ENCODE measurements at regions not wholly inside any gene's neighbourhood (a gene's known extent, or its start where the extent isn't known, plus 50 kb on each side); places are given as distances from the start of the nearest gene placed in this dataset.
A peak's percentile ranks its signal among the peaks of the same experiment; 100 is the strongest.
"Not testable (repeated sequence)": the region's sequence is repeated elsewhere in the genome, so short reads cannot be mapped to it uniquely, and the experiment has no call there.

DNA sequence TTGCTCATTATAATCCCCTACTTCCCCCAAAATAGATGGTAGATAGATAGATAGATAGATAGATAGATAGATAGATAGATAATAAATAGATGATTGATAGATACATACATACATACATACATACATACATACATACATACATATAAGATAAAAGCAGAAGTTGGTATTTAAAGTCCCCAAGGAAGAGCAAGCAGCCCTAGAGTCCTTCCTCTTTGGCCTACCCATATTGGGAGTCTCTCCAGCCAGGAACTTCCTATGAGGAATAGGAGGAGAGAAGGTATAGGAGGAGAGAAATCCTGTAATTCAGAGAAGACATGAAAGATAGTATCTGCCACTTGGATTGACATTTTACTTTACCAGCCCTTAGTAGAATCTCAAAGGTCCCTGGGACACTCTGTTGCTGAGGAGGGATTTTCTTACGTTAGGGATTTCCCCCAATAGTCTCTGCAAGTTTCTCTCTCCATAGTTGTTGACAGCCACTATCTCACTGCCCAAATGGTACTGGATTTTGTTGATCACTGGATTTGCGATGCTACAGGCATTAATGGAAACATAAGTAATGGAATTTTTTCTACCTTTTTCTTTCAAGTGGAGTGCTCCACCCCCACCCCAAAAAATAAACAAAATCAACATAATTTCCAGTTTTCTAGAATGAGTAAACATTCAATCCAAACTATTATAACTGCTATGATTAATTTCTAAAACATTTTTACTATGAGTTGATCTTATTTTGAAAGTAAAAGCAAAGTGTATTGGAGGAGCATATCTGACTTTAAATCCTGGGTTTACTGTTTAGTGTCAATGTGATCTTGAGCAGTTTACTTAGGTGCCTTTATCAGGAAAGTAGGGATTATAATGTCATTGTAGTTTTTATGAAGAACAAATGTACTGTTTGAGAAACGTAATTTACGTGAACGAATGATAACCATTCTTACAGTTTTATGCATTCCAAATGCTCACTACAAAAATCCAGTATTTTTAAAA is 93.2 kb upstream of the TNFSF4 start:
- no peak for DNase-seq (ENCODE audit: low spot score)

DNA sequence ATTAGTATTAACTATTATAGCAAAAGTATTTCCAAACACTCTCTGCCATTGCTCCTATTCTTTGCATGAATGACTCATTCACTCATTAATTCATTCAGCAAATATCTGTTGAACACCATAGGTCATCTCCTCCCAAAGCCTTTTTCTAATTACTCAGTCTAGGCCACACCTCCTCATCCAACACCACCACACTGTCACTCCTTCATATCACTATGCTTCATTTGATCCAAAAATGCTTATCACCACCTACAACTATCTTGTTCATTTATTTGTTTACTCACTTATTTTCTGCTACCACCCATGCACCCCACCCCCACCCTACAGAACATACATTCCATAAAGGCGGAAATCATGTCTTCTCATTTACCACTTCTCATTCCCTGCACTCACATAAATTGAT is 94.4 kb upstream of the TNFSF4 start:
- DNase-seq (ENCODE audit: low spot score), result no peak

DNA sequence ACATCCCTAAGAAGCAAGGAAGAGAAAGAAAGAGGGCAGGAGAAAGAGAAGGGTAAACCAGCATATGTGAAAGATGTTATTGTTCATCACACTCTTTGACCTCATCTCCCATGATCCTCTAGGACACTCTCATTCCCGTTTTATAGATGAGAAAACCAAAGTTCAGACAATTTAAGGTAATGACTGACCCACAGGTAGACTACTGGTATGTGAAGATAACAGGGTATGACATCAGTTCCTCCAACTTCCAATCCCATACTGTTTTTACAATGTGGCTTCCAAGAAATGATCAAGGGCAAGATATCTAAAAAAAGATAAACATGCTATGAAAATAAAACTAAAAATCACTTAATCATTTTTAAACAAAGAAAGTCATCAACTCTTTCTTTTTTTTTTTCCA is 95.2 kb upstream of the TNFSF4 start:
- no peak for DNase-seq (ENCODE audit: low spot score)

DNA sequence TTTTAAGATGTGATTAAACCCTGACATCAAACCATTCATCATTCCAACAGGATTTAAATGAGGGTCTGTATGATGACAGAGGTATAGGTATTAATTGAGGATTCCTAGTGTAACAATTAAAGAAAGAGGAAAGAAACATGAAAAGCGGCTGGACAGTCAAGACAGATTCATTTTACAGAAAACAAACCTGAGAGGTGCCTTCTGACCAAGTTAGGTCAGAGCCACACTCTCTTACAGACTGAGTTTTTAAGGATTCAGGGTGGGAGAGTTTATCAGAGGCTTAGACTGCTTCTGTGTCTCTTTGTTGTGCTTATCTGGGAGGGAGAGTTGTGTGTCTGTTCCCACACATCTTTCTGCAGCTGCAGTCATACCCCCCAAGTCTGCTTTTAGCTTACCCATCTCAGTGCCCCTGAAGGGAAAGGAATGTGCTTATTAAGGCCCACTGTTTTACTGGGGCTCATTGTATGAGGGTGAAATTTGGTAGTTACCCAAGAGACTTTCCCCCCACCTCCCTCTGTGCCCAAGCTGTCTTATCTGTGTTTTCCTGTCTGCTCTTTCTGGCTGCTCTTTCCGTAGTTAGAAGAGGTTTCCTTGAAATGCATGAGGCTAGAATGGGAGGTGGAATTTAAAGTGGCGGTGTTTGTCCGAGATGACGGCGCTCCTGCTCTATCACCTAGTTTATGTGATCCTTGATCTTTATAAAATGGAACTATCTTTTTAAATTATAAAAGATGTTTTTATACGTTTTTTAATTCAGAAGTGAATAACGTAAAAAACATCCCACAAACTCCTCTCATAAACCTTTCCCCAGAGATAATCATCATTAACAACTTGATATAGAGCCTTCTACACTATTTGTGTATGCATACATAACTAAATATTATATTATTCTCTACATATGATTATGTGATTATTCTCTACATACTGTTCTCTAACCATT is 96.0 kb upstream of the TNFSF4 start:
- DNase-seq (ENCODE audit: low spot score), result no peak

DNA sequence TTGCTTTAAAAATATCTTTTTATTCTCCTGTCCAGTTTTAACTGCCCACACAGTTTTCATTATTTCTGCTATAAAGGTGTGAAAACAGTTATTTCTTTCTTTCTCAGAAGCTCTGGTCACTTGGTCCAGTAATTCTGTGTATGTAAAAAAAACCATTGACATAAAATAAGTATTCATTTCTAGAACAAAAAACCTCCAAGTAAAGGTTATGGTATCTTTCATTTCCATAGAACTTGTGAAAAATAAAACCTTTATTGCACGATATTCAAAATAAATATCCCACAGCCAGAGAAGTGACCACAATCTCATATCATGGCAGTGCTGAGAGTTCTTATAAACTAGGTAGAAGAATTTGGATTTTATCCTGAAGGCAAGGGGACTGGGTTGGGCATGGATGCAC is 96.9 kb upstream of the TNFSF4 start:
- no peak for DNase-seq (ENCODE audit: low spot score)

DNA sequence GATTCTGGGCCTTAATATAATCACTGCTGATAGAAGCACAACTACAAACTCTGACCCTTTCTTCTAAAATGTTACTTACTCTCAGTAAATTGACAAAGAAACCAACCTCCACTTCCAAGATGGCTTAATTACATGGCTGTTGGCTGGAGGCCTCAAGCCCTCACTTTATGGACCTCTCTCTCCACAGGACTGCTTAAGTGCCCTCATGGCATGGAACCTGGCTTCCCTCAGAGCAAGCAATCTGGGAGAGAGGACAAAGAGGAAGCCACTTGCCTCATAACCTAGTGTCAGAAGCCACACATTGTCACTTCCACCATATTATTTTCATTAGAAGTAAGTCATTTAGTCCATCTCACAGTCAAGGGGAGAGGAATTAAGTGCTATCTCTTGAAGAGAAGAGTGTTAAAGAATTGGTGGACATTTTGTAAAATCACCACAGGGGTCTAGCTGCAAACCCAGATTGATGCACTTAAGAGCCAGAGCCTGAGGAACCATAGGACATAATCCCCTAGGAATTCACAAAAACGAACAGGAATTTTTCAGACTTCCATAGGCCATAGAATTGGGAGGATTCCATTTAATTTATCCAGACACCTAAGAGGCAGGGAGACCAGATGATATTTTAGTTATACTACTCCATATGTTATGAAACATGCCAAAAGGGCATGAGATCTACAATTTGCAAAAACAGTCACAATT is 97.5 kb upstream of the TNFSF4 start:
- no peak for DNase-seq (ENCODE audit: low spot score)

DNA sequence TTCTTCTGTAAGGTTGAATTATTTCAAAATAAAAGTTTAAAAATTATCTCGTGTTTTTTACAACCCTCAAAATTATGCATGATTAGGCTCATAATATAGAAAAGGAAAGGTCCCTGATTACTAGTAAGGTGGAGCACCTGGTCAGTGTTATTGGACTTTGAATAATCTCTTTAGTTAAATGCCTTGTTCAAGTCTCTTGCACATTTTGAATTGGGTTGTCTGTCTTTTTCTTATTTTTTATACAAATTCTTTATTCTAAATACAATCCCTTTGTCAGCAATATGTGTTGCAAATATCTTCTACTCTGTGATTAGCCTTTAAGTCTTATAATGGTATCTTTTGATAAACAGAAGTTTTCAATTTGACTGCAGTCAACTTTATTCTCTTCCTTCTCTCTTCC is 100.7 kb upstream of the TNFSF4 start:
- no peak for DNase-seq (ENCODE audit: low spot score)

DNA sequence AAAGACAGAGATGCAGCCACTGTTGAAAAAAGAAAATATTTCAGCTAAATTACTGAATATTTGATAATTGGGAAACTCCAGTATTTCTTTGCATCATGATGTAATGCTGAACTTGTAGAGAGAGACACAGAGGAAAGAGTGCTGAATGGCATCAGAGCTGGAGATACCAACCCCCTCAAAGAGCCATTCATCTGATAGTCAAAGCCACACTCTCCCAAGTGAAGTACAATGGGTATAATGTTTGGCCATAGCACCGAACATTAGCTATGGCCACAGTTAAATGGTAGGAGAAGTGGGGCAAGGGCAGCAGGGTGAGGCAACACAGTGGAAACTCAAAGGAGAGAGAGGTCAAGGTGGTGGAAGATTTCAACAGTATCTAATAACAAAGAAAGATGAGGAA is 107.5 kb upstream of the TNFSF4 start:
- DNase-seq (ENCODE audit: low spot score), result peak; percentile 60

DNA sequence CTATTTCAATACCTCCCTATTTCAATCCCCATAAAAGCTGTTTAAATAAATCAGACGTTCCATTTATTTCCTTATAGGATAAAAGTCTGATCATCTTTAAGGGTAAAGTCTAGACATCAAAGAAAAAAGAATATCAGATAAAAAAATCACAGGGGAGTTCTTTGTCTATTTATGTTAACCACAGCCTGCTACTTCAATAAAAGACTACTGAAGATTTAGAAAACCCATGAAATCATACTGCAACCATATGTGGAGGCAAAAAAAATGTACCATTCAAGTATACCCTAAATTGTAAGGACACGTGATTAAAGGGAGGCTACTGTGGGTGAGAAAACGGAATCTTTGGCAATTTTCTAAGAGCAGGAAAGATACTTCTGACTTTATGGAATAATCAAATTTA is 108.2 kb upstream of the TNFSF4 start:
- peak; percentile 76 for DNase-seq (ENCODE audit: low spot score)

DNA sequence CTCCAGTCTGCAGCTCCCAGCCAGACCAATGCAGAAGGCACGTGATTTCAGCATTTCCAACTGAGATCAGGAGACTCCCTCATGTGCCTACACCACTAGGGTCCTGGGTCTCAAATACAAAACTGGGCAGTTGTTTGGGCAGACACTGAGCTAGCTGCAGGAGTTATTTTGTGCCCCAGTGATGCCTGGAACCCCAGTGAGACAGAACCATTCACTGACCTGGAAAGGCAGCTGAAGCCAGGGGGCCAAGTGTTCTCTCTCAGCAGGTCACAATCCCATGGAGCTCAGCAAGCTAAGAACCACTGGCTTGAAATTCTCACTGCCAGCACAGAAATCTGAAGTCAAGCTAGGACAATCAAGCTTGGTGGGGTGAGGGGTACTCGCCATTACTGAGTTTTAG is 111.7 kb upstream of the TNFSF4 start:
- DNase-seq (ENCODE audit: low spot score), result no peak

DNA sequence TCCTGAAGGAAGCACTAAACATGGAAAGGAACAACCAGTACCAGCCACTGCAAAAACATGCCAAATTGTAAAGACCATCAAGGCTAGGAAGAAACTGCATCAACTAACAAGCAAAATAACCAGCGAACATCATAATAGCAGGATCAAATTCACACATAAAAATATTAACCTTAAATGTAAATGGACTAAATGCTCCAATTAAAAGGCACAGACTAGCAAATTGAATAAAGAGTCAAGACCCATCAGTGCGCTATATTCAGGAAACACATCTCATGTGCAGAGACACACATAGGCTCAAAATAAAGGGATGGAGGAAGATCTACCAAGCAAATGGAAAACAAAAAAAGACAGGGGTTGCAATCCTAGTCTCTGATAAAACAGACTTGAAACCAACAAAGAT is 117.2 kb upstream of the TNFSF4 start:
- not testable (repeated sequence) for DNase-seq (ENCODE audit: low spot score)

DNA sequence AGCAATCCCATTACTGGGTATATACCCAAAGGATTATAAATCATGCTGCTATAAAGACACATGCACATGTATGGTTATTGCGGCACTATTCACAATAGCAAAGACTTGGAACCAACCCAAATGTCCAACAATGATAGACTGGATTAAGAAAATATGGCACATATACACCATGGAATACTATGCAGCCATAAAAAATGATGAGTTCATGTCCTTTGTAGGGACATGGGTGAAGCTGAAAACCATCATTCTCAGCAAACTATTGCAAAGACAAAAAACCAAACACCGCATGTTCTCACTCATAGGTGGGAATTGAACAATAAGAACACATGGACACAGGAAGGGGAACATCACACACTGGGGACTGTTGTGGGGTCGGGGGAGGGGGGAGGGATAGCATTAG is 120.9 kb upstream of the TNFSF4 start:
- not testable (repeated sequence) for DNase-seq (ENCODE audit: low spot score)

DNA sequence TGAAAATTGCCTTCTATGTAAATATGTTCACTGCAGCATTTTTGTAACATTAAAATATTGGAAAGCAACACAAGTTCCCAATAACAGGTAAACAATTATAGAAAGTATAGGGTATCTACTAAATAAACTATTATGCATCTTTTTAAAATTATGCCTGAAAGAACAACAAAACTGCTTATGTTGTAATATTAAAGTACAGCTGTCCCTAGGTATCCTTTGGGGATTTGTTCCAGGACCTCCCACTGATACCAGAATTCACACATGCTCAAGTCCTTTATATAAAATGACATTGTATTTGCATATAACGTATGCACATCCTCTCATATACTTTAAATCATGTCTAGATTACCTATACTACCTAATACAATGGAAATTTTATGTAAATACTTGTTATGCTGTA is 121.8 kb upstream of the TNFSF4 start:
- DNase-seq (ENCODE audit: low spot score), result no peak

DNA sequence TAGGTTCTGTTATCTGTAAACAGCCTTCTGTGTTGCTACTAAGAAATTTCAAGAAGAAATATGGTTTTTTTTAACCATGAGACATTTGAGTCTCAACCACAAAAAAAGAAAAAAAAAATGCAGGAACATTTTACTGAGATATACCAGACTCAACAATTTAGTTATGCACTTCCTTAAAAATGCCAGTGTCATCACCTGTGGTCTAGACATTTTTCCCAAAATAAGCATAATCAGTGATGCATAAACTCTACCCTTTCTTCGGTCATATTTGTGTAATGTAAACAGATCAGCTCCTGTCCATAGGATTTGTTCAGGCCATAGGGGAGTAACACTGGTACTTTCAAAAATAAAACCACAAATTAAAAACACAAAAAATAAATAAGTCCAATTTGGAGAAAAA is 122.6 kb upstream of the TNFSF4 start:
- DNase-seq (ENCODE audit: low spot score), result no peak

DNA sequence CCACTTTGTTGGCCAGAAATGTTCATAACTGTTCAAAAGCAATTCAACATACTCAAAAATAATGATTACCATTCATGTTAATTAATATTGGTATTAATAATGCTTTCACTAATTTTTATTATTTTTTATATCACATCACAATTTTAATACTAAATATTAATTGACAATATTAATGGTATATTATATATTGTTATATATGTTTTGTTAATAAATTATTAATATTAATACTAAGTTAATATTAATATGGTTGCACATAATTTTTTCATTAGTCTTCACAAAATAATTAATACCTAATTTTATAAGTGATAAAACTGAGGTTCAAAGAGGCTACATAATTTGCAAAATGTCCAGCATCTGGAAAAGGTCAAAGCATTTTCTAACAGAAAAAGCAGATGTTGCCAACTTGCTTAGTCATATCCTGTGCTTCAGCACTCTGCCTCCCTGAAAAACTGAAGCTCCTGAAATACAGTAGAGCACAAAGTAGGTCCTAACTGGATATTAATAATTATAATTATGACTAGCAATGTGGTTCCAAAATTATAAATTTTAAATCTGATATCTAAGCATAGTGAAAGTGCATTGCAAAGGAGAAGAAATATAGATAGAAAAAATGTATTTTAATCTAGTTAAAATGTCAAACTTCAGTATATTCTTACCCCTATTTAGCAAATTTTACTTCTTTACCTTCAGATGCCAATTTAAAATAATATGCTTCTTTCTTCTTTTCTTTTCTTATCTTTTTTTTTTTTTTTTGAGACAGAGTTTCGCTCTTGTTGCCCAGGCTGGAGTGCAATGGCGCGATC is 123.2 kb upstream of the TNFSF4 start:
- peak; percentile 68 for DNase-seq (ENCODE audit: low spot score)

DNA sequence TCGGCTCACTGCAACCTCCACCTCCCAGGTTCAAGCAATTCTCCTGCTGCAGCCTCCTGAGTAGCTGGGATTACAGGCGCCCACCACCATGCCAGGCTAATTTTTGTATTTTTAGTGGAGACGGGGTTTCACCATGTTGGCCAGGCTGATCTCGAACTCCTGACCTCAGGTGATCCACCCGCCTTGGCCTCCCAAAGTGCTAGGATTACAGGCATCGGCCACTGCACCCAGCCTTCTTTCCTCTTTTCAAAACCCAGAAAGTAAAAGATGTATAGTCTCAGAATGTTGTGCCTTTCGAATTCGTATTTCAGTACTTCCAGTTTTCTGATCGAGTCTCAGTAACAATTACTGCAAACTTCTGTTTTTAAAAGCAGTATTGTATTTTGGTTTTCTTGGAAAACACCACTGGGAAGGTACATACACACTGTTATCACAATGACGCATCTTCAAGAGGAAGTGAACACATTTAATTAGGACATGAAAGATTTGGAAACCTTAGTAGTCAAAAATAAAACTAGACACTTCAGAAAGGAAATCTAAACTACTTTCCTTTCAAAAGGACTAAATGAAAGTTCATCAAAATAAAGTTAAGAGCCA is 123.9 kb upstream of the TNFSF4 start:
- not testable (repeated sequence) for DNase-seq (ENCODE audit: low spot score)

DNA sequence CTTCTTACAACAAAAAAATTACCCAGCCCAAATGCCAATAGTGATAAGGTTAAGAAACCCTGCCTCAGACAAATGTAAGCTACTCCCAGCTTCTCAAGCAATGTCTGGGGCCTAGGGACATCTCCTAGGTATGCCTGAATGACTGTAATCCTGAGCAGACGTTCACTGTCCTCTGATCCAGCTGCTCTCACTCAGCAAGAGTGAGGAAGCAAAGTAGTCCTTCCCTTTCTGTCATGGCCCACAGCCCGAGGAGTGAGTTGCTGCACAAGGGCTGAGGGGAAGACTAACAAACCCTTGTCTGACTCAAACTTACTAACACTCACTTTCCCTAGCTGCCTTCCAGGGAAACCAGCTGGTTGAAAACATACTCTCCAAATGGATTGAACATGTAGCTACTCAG is 124.9 kb upstream of the TNFSF4 start:
- no peak for DNase-seq (ENCODE audit: low spot score)

DNA sequence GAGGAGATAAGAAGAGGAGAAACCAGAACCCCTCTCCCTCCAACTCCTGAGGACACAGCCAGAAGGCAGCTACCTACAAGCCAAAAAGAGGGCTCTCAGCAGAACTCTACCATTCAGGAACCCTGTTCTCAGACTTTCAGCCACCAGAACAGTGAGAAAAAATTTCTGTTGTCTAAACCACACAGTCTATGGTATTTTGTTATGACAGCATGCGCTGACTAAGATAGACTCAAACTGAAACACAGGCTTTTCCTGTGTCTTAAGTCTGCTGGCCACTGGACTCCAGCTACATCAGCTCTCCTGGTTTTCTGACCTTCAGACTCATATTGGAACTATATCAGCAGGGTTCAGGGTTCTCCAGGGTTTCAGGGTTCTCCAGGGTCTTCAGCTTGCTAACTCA is 126.5 kb upstream of the TNFSF4 start:
- DNase-seq (ENCODE audit: low spot score), result no peak

DNA sequence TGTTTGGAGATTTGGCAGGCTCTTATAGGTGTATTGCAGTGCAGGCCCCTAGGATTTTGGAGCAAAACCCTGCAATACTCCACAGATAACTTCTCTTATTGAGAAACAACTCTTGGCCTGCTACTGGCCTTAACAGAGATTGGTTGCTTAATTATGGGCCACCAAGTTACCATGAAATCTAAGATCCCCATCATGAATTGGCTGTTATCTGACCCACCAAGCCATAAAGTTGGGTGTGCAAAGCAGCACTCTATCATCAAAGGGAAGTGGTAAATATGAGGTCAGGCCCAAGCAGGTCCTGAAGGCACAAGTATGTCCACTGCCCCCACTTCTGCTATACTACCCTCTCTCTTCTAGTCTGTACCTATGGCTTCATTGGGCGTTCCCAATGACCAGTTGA is 130.0 kb upstream of the TNFSF4 start:
- no peak for DNase-seq (ENCODE audit: low spot score)

DNA sequence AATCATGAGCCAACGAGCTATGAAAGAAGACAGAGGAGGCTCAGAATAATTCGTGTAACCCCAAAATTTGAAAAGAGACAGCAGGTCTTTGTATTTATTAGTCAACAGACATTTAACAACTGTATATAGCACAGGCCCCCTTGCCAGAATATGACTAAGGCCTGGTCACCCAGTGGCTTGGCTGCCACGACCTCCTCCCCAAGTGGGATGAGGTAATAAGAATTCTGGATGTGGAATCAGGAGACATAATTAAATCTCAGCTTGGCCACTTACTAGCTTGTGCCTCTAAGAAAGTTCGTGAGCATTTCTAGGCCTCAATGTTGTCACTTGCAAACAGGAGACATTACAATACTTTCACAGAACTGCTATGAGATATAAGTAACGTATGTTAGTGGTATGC is 134.2 kb upstream of the TNFSF4 start:
- no peak for DNase-seq (ENCODE audit: low spot score)

DNA sequence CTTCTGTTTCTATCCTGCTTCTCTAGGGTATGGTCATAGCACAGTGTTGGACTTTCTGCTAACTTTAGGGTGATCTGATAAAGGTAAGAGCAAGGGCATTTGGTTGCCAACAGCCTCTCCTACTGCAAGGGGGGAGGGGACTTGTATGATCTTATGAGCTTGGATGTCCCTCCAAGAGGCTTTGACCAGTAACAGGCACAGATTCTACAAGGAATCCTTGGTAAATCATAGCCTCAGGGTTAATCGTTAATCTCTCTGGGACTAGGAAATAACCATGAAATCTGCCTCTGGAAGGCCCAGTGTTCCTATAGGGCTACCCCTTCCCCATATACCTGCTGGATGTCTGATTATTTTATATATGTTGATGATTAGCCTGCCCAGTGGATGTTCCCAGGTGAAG is 134.8 kb upstream of the TNFSF4 start:
- DNase-seq (ENCODE audit: low spot score), result no peak

Data from COLO829 (cell line).